ENCODE measurements at regions not wholly inside any gene's neighbourhood (a gene's known extent, or its start where the extent isn't known, plus 50 kb on each side); places are given as distances from the start of the nearest gene placed in this dataset.

DNA sequence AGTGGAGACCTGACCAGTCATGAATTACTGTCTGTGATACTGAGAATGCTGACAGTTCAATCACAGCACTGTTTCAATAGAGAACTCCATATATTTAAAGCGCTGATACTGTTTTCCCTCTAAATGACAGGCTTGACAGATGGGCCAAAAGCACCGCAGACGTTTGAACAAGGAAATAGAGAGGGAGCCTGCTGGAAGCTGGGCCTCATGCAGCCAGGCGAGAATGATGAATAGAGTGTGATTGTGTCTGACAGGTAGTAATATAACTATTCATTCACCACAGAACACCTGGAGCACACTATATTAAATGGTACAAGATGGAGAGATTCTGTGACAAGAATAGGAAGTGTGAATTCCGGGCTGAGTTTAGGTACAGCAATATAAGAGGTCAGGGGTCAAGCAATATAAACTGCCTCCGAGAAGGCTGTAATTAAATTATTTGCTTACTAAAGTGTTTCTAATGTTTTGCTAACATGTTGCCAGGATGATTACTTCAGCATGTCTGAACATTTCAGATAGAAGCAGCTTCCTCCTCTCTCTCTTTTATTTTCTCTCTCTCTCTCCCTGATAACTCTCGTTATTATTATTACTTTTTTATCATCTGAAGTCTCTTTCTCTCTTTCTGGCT is 297.7 kb downstream of the CSNK1G3 start:
- DNase-seq (ENCODE audit: insufficient read length, low spot score) (no peak), FAIRE-seq (no peak)
- no peak for TF ChIP-seq POLR2A (IDR thresholded peaks at IDR 0.05; ENCODE audit: low read depth, low read length)

DNA sequence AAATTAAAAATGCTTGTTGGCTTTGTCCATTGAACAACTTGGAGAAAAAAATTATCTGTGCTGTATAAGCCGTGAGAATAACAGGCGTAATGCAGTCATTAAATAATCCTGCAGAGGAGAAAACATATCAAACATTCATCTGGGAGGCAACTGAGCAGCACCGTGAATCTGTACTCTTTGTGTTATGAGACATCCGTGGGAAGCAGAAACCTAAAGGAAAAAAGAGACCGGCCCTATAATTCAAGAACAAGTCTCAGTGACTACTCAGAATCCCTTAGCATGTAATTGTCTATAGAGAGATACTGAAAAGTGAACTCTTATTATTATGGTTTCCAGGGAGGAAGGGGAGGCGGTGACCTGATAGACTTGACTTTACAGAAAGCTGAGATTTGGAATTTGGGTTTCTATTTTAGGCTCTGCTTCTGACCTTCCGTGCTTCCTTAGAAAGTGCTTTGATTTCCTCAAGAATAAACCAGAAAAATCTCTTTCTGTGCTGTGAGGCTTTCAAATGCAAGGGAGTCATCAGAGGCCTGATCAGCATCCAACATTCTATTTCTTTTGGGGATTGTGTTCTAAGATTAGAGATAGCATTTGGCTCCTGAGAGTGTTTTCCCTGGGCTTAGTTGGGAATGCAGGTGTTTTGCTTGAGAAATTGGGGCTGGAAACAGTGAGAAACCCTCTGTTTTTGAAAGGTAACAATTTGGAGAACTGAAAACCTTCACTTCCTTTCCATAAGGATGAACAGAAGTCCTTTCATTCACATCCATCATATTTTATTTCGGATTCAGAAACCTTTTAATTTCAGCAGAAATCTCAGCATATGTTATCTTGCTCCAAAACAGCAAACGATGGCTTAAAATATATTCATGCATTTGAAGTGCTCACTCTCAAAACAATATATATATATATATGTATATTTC is 296.7 kb downstream of the CSNK1G3 start:
- DNase-seq (ENCODE audit: insufficient read length, low spot score) (no peak), FAIRE-seq (no peak)
- no peak for TF ChIP-seq POLR2A (IDR thresholded peaks at IDR 0.05; ENCODE audit: low read depth, low read length)

DNA sequence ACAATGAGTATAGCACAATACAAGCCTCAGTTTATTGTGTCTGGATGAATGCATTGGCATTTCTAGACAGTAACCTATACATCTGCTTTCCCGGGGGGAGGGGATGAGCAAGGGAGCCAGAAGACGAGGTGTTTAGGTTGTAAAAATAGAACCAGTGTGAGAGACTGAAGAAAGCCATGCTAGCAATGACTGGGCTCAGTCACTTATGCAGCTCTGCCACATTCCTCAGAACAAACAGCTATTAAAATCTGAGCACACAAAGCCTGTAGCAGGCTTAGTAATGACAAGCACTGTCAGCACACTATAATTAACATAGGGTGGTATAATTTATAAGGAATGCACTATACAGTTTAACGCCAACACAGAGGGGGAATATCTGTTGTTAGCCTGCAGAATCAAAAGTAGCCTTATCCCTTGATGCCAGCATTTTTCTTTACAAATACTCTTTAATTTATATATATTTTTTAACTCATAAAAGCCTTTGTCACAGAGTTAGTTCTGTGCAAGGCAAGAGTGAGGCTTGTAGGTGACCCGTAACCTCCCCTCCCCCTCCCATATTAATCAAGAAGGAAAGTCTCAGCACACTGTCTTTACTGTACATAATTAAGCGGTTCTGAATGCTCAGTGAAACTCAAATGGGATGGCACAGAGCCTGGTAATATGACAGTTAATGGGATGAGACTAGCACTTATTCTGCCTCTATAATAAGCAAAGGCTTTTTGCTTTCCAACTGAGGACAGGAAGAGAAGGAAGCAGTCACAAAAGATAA is 295.4 kb downstream of the CSNK1G3 start:
- no peak for FAIRE-seq

DNA sequence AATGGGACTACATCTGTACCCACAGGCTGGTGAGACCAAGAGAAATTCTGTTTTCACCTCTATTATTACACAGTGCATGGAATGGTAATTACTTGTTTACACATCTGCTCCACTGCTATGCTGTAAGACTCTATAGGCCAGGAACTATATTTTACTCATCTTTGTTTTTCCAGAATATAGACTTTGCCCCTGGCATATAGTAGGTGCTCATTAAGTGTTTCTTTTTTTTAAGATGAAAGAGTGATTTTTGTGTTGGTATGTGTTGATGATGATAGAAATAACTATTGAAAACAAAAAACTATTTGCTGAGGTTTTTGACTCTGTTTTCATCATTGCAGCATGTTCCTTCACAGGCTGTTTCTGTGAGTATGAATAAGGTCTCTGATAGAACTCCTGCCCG is 294.7 kb downstream of the CSNK1G3 start:
- DNase-seq (ENCODE audit: insufficient read length, low spot score) (no peak), FAIRE-seq (no peak)
- TF ChIP-seq POLR2A (IDR thresholded peaks at IDR 0.05; ENCODE audit: low read depth, low read length): no peak

More for the DNA sequence above, 295.4 kb downstream of the CSNK1G3 start:
- TF ChIP-seq POLR2A (IDR thresholded peaks at IDR 0.05; ENCODE audit: low read depth, low read length): no peak
- DNase-seq (ENCODE audit: insufficient read length, low spot score): no peak

DNA sequence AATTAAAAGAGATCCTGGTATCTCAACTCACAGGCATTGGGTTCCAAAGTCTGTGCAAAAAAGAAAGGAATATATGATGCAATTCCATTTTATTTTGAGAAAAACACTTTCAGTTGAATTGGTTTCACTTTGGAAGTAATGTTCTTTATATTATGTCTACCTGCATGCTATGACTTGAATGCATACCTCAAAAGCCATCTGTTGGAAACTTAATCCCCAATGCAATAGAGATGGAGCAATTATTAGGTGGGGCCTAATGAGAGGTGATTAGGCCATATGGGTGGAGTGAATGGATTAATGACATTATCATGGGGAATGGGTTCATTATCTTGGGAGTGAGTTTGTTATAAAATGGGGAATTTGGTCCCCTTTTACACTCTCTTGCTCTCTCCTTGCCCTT is 293.3 kb downstream of the CSNK1G3 start:
- DNase-seq (ENCODE audit: insufficient read length, low spot score) (no peak), FAIRE-seq (no peak)
- no peak for TF ChIP-seq POLR2A (IDR thresholded peaks at IDR 0.05; ENCODE audit: low read depth, low read length)

DNA sequence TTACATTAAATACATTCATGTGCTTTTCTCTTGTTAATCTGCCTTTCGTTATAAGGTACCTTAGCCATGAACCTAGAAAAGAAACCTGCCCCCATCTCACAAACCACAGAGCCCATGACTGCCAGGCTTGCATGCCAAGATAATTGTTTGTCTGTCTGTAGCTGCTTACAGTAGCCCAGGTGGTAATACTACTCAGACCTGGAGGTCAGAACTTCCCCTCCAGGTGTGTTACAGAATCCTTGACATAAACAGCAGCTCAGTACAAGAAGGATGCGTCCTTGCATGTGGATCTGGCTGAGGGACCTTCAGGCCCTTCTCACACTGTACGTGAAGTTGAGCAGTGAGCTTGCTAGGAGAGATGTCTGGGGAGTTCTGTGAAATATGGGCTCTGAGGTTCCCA is 291.4 kb downstream of the CSNK1G3 start:
- no peak for DNase-seq (ENCODE audit: insufficient read length, low spot score)
- TF ChIP-seq POLR2A (IDR thresholded peaks at IDR 0.05; ENCODE audit: low read depth, low read length): no peak

DNA sequence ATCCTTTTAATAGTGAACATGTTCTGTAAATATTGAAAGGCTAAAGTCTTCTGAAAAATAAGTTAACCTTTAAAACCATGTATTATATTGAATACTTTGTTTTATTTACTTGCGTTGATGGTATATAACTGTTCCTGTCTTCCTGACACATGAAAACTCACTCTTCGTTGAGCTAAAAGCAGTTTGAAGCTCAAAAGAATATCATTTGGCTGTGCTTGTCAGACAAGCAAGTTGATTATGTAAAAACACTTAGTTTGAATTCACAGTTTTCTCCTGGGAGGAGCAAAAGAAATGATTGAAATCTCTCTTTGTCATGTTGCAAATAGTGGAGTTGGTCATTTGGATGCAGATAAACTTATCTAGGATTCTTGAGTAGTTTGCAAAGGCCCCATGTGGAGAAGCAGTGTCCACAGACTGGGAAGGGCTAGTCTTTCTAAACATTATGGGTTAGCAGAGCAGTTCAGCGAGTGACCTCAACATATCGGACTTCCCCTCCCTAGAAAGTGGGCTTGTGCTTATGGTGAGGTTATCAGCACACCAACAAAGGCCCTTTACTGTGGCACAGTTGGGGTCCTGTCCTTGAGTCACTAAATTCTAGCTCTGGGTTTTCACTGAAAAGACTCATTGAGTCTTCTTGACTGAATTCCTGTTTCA is 290.4 kb downstream of the CSNK1G3 start:
- no peak for TF ChIP-seq POLR2A (IDR thresholded peaks at IDR 0.05; ENCODE audit: low read depth, low read length)
- DNase-seq (ENCODE audit: insufficient read length, low spot score): no peak
- no peak for FAIRE-seq

More for the DNA sequence above, 291.4 kb downstream of the CSNK1G3 start:
- FAIRE-seq: no peak

DNA sequence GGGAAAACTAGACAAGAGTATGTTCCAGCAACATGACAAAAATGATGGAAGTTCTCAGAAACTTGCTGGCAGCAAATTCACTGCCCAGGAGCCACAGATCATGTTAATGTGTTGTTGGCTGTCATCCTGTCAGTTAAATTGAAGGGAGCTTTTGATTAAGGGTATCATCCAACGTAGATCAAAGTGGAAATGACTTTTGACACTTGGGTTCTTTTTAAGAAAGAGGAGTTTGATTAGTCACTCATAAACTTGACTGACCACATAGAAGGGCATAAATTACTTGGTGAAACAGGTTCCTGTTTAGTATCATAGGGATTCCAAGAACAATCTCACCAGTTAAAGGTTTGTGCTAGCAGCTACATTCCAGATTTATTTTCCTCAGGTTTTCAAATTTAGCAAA is 288.7 kb downstream of the CSNK1G3 start:
- FAIRE-seq (no peak), DNase-seq (ENCODE audit: insufficient read length, low spot score) (no peak)

DNA sequence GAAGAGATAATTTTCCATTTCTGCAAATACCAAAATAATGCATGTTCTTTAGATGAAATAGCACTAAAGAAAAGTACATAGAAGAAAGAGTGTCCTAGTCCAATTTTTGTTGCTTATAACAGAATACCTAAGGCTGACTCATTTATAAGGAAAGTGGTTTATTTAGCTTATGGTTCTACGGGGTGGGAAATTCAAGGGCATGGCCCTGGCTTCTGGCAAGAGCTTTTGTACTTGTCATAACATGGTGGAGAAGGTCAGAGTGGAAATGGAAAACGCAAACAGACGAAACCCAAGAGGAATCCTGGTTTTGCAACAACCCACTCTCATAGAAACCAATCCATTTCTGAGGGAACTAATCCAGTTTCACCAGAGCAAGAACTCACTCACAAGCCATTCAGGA is 283.7 kb downstream of the CSNK1G3 start:
- TF ChIP-seq POLR2A (IDR thresholded peaks at IDR 0.05; ENCODE audit: low read depth, low read length): no peak
- no peak for DNase-seq (ENCODE audit: insufficient read length, low spot score)
- no peak for FAIRE-seq

More for the DNA sequence above, 288.7 kb downstream of the CSNK1G3 start:
- TF ChIP-seq POLR2A (IDR thresholded peaks at IDR 0.05; ENCODE audit: low read depth, low read length): no peak

DNA sequence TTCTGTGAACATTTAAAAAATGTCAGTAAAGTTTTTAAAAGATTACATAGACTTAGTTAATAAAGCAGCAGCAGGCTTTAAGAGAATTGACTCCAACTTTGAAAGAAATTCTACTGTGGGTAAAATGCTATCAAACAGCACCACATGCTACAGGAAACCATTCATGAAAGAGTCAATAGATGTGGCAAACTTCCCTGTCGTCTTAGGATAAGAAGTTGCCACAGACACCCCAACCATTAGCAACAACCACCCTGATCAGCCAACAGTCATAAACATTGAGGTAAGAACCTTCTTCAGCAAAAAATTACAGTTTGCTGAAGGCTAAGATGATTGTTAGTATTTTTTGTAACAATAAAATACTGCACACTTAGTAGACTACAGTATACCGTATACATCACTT is 278.2 kb downstream of the CSNK1G3 start:
- TF ChIP-seq POLR2A (IDR thresholded peaks at IDR 0.05; ENCODE audit: low read depth, low read length): no peak
- FAIRE-seq: no peak

DNA sequence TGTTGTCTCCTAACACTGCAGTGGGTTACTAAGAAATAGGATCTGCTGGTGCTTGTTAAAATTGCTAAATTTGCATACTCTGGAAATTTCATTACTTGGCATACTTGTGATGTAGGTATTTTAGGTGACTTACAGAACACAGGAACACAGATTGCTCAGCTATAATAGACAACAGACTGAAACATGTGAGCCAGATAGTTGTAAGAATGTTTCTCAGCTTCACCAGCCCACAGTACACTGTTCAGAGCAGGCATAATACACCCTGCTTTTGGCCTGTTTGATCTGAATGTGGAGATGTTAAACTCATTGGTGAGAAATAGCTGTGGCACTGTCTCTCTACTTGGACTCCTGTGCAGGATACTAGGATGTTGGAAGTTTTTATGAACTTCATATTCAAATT is 275.7 kb downstream of the CSNK1G3 start:
- FAIRE-seq (no peak), DNase-seq (ENCODE audit: insufficient read length, low spot score) (no peak)
- no peak for TF ChIP-seq POLR2A (IDR thresholded peaks at IDR 0.05; ENCODE audit: low read depth, low read length)

More for the DNA sequence above, 278.2 kb downstream of the CSNK1G3 start:
- DNase-seq (ENCODE audit: insufficient read length, low spot score): no peak

DNA sequence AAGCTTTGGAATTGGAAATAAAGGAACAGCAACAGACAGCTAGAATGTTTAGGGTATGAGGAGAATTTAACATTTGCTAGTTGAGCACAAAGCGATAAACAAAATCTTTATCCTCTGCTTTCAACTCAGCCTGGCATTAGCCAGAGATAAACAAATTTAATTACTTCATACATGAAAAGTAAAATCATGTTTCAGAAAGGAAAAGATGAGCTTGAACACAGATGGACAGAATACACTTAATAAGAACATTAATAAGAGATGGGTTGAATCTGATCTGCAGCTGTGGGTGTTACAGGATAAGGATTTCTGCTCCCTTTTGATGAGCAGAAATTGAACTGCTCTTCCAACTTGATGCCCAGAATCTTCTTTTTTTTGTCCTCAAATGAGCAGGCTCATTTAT is 275.2 kb downstream of the CSNK1G3 start:
- FAIRE-seq: no peak
- DNase-seq (ENCODE audit: insufficient read length, low spot score): no peak
- no peak for TF ChIP-seq POLR2A (IDR thresholded peaks at IDR 0.05; ENCODE audit: low read depth, low read length)

DNA sequence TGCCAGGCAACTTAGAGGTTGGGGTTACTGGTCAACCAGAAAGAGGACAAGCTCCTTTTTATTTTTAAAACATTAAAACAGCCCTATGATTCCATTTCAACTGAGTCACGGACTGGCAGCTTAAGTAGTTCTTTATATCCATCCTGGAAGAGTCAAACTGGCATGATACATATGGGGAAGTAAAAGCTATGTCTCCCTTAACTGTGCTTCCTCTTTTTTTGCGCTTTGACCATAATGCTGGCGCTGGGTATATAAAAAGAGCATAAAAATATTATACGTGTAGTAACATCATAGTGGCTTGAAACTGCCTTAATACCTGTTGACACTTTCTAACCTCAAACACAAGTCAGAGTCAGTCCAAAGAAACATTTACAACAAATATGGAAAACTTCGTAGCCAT is 274.4 kb downstream of the CSNK1G3 start:
- FAIRE-seq (no peak), DNase-seq (ENCODE audit: insufficient read length, low spot score) (no peak)
- no peak for TF ChIP-seq POLR2A (IDR thresholded peaks at IDR 0.05; ENCODE audit: low read depth, low read length)
